GM08714 (cell line): ENCODE measurements at regions not wholly inside any gene's neighbourhood (a gene's known extent, or its start where the extent isn't known, plus 50 kb on each side); places are given as distances from the start of the nearest gene placed in this dataset.
A peak's percentile ranks its signal among the peaks of the same experiment; 100 is the strongest.
"Not testable (repeated sequence)": the region's sequence is repeated elsewhere in the genome, so short reads cannot be mapped to it uniquely, and the experiment has no call there.

ENCODE experiments used
- H3K4me3 ChIP-seq: fragments of 200-500 bp; sonication (Bioruptor generic); 2 replicates; pipeline ENCODE4 v1.5.1; 2014; ENCODE audit warnings: mild to moderate bottlenecking, low read length, inconsistent platforms
- ZNF274 ChIP-seq: IDR thresholded peaks from 2 replicates; pipeline ENCODE4 v1.6.1; 2012; ENCODE audit warnings: mild to moderate bottlenecking, low read depth, low read length

- no peak overlapping the region for H3K4me3 ChIP-seq
- TF ChIP-seq ZNF274 = no peak
These were observed 111.3 kb downstream of the GGTLC2 start for GRCh38 chr22:22755778-22756100.

GRCh38 chr22:22756109-22756508, 111.7 kb downstream of the GGTLC2 start:
- no peak overlapping the region for H3K4me3 ChIP-seq
- TF ChIP-seq ZNF274 = no peak

GRCh38 chr22:22756551-22757201, 112.3 kb downstream of the GGTLC2 start:
- not testable (repeated sequence) for H3K4me3 ChIP-seq

- H3K4me3 ChIP-seq = peak overlapping the region; percentile 20; the same call in 1 of the 2 replicates
These were observed 113.8 kb downstream of the GGTLC2 start for GRCh38 chr22:22758101-22758807.

- no peak overlapping the region for H3K4me3 ChIP-seq
- no peak for TF ChIP-seq ZNF274
These were observed 115.0 kb downstream of the GGTLC2 start for GRCh38 chr22:22759371-22759770.

GRCh38 chr22:22759889-22760546, 115.6 kb downstream of the GGTLC2 start:
- no peak for TF ChIP-seq ZNF274
- no peak overlapping the region for H3K4me3 ChIP-seq

GRCh38 chr22:22761606-22761962, 117.2 kb downstream of the GGTLC2 start:
- no peak for TF ChIP-seq ZNF274
- H3K4me3 ChIP-seq = no peak overlapping the region

- no peak for TF ChIP-seq ZNF274
- no peak overlapping the region for H3K4me3 ChIP-seq
These were observed 117.8 kb downstream of the GGTLC2 start for GRCh38 chr22:22761963-22762772.

GRCh38 chr22:22763512-22763911, 119.1 kb downstream of the GGTLC2 start:
- TF ChIP-seq ZNF274 = no peak
- H3K4me3 ChIP-seq = no peak overlapping the region

- no peak overlapping the region for H3K4me3 ChIP-seq
- TF ChIP-seq ZNF274 = no peak
These were observed 119.7 kb downstream of the GGTLC2 start for GRCh38 chr22:22764085-22764484.

- TF ChIP-seq ZNF274 = no peak
- no peak overlapping the region for H3K4me3 ChIP-seq
These were observed 119.6 kb upstream of the IGLL5 start for GRCh38 chr22:22767876-22768602.

- no peak for TF ChIP-seq ZNF274
- H3K4me3 ChIP-seq = no peak overlapping the region
These were observed 118.7 kb upstream of the IGLL5 start for GRCh38 chr22:22768885-22769284.

- no peak for TF ChIP-seq ZNF274
- H3K4me3 ChIP-seq = no peak overlapping the region
These were observed 118.0 kb upstream of the IGLL5 start for GRCh38 chr22:22769434-22770279.
